ENCODE measurements at regions not wholly inside any gene's neighbourhood (a gene's known extent, or its start where the extent isn't known, plus 50 kb on each side); places are given as distances from the start of the nearest gene placed in this dataset.

DNA sequence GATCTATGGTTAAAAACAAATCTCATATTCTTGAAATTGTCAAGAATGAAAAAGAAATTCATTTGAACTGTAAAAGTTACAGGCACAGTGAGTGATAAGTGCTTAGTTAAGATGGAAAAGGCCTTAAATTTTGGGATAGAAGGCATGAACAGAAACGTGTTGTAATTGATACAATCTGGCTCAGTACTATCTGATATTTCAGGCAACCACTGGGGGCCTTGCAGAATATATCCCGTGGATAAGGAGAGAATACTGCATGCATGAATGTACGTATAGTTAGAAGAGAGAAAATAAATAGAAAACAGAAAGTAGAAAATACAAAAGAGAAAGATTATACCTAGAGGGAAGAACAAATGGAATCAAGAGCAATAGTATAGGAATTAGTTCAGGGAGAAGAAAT is 741.4 kb upstream of the CCDC54 start:
- no peak for DNase-seq

DNA sequence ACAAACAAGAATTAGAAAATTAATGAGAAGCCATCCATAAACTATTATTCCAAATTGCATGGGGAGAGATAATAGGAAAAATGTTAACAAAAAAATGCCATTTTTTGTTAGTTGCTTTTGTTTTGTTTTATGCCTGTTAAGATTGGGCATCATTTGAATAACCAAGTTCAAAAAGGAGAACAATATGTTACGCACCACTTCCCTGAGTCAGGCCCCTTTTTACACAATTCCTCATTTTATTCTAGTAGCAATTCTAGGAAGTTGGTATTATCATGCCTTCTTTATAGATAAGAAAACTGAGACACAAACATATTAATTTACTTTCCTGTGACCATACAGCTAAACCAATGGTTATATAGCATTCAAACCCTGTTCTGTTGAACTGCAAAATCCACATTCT is 736.9 kb upstream of the CCDC54 start:
- no peak for DNase-seq

DNA sequence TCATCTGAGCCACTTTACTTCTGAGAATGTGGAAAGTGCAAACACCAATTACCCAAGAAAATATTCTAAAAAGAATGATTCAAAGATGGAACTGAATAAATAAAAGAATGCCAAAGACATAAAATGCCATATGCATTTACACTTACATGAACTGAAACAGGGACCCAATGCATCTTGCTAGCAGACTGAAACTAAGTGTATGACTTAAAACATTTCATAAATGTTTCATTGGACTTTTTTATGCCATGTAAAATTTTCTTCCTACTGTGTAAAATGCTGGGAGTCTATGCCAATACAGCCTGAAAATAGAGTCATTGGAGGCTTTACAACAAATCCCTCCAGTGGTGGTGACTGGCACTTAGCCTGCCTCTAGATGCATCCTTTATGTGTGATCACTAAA is 735.1 kb upstream of the CCDC54 start:
- no peak for DNase-seq

DNA sequence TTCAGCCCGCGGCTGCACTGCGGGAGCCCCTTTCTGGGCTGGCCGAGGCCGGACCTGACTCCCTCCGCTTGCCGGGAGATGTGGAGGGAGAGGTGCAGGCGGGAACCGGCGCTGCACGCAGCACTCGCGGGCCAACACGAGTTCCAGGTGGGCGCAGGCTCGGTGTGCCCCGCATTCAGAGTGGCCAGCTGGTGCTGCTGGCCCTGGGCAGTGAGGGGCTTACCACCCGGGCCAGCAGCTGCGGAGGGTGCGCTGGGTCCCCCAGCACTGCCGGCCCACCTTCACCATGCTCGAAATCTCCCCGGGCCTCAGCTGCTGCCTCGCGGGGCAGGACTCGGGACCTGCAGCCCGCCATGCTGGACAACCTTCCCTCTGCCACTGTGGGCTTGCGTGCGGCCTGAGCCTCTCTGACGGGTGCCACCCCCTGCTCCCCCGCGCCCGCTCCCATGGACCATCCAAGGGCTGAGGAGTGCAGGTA is 733.5 kb upstream of the CCDC54 start:
- DNase-seq, result no peak

DNA sequence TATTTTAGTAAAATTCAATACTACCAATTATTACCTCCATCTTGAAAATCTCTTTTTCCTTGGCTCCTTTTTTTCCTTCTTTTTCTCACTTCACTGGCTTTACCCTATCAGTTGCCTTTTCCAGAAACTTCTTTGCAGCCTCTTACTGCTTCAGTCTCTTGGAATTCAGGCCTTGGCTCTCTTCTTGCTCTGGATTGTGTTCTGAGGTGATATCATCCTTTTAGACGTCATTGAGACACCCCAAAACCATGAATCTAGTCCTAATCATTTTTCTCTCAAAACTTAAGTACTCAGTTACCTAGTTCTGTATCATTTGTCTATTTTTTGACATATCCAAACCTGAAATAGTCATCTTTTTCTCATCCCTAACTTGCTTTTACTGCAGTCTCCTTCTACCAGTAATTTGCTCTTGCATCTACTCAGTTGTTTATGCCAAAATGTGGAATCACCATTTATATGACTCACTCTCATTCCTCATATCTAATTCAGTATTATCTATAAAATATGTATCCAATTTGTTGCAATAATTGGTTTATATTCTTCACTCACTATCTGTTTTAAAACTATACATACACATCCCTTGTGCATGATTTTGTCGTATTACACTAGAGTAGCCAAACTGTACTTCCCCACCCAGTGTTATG is 703.2 kb upstream of the CCDC54 start:
- no peak for DNase-seq

DNA sequence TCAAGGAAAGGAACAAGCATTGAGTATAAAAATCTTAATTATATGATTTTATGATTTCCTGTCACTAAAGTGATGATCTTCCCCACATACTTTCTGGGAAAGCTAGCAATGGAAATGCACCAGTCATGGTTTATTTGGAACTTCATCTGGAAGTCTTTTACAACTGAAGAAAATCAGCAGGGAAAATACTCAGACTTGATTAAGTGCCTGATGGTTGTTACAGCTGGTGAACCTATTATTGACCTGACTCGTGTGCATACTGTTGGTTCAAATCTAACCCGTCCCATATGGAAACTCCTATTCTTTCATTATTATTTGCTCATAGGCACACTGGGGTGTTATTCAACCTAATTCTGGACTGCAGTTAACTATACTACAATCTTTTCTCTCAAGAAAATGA is 701.8 kb upstream of the CCDC54 start:
- DNase-seq, result no peak

DNA sequence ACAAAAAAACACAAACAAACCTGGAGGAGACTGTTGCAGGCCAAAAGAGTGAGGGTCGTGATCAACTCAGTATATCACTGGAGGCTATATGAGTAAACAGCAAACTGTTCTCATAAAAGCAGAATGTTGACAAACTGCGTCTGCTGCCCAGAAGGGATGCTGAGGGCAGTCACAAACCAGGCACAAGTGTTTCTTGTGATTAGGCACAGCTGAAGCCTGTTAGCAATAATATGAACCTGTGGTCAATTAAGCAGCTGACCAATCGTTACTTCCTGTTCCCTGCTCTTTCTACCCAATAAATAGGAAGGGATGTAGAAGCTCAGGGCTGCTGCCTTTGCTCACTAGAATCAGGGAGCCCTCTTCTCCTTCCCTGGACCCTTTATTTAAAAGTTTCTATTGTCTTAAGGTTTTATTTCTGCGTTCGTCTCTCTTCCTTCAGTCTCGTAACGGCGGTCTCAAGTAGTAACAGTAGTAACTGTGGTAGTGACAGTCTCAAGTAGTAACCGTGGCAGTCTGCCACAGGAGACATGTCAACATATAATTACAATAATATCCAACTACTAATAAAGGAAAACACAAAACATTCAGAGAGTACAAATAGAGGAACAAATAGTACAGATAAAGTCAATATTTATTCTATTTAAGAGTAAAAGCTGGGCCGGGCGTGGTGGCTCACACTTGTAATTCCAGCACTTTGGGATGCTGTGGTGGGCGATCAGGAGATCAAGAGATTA is 698.4 kb upstream of the CCDC54 start:
- no peak for DNase-seq

DNA sequence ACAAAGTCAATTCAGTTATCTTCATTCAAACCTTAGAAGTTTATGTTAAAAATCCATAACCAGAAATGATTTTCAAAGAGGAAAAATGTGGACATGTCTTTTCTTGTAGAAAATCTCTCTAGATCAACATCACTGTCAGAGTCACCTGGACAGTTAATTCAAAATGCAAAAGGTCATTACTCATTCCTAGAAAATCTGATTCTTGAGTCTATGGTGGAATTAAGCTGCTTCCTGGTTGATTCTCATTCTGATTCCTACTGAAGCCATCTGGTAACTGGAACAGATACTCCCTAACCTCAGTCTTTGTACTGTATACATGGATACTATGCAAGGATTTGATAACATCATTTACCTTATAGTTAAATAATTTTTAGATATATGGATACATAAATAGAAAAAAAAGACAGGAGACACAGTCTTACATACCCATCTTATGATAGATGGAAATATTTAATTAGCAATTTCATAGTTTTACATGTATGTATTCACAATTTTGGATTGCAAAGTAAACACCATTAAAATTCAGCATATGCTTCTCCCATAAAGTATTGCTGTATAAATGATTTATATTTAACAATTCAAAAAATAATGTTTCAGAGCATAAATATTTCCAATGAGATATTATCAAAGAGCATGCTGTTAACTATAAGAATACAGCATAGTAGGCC is 693.2 kb upstream of the CCDC54 start:
- DNase-seq, result no peak

DNA sequence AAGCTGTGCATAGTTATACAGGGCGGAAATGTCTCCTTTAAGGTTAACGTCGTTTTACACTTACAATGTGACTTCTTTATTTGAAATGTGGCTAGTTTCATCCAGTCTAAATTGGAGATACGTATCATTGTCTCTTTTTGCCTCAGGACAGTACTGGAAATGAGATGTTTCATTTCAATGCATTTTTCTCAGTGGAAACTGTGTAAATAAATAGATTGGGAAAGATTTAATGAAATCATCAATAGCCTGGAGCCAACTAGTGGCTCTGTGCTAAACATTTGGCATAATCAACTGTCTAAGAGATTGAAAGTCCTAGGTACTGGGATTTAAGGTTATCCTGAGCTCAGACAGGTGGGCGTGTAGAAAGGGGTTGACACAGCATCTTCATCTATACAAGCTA is 691.5 kb upstream of the CCDC54 start:
- no peak for DNase-seq

DNA sequence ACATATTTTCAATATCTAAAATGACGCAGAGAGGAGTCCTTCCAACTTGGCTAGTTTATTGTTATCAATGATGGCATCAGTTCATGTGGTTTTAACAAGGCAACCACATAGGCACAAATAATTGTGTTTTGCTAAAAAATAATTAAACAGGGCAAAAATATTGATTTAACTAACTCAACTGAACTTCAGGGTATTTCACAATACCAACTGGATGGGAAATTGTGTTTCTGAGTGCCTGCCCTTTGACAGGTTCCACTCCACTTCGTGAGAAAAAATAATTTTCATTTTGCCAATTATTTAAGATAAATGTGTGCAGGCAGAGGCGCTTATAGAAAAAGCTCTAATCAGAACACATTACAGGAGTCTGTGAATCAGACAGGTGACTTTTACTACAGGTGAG is 689.3 kb upstream of the CCDC54 start:
- DNase-seq, result no peak

DNA sequence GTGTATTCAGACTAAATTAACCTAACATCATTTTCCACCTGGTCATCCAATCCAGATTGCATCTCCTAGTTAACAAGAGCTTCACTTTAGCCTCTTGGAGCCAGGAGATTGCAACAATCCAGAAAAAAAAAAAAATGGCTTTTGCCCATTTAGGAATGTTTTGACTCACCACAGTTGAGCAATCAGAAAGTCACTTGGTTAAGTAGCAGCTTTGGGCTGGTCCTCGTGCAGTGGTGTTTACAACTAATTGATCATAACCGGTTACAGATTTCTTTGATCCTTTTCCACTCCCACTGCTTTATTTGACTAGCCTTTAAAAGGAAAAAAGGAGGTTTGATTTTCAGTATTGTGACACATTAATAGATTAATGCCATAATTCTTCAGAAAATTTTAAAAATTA is 688.8 kb upstream of the CCDC54 start:
- no peak for DNase-seq

DNA sequence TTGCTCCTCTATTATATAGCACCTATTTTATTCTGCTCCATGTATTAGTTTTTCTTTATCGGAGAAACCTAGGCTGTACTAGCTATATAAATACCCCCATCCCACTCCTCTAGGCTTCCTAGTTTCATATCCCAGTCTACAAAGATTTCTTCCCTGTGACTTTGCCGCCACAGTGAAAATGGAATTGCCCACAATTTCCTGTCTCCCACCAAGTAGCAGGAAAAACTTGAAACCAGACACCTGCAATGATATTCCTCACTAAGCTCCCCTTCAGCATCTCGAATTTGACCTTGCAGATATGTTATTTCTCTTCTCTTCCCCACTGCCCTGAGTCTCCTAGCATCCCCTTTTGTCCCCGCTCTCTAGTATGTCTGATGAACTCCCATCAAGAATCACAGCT is 685.8 kb upstream of the CCDC54 start:
- DNase-seq, result no peak

DNA sequence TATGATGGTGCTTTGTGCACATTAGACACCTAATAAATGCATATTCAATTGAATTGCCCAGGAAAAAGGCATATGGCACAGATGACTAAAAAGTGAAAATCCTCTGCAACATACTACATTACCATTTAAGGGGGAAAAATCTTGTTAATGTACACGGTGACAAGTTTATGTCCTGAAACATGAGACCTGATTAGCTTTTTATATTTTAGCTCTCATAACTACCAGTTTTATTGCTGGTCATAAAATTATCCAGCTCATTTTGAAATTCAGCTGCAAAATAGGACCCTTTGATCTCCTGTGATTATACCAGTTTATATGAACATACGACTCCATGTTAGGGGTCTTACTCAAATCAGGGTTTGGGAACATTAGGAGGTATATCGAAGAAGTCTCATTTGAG is 684.6 kb upstream of the CCDC54 start:
- no peak for DNase-seq

DNA sequence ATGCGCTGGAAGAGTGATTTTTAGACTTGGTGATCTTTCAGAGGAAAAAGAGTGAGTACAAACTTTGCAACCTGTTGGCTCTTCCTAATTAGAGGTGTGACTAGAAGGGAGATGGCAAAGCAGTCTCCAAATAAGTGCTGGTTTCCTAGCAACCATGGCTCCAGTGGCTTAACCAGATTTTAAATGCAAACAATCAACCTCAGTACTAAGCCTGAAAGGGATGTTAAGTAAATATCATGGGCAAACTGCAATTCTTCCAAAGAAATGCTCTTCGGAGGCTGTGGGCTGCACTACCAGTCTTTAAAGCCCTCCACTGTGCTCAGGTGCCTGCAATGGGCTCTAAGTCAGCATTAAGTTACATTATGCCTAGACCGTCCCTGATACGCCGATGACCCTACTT is 678.1 kb upstream of the CCDC54 start:
- no peak for DNase-seq

DNA sequence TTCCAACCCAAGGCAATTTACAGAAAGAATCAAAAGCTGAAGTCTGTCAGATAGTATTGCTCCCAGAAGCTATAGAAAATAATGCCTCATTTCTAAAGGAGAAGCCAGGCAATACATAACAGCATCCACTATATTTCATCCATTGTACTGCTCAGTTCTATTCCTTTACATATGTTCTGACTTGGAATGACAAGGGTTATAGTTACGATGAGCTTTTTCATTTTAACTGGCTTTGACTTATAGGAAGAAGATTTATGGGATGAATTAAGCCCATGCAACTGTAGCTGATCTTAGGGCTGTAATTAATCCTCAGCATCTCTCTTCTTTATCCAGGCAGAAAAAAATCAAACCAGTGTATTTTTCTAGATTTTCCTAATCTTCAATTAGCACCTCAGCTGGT is 676.3 kb upstream of the CCDC54 start:
- DNase-seq, result no peak

DNA sequence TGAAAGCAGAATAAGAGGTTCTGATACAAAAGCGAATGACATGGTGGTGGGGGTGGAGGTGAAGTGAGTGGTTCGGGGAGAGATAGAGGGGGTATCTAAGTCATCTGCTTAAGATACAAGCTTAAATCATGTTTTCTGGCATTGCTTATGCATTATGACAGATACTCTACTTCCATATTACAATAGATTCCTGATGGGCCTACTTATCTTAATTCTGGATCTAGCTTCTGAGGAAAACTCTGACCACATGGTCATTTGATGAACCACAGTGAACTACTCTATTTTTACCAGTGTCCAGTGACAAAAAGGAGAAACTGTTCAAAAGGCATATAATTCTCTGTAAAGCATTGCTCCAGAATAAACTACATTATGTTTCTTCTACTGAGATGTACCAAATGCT is 673.7 kb upstream of the CCDC54 start:
- DNase-seq, result no peak

DNA sequence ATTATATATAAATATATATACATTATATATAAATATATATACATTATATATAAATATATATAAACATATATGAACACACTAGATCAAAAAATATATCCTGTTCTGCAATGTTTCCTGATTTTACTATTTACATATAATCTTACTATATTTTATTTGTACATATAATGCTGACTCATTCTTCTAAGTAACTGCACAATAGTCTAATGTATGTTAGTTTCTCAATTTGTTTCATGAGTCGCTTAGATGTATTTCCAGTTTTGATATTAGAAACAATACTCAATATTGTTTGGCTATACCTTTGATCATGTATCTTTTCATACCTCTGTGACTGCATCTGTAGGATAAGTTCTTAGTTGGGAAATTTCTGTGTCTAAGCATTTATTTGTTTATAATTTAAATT is 669.9 kb upstream of the CCDC54 start:
- no peak for DNase-seq

DNA sequence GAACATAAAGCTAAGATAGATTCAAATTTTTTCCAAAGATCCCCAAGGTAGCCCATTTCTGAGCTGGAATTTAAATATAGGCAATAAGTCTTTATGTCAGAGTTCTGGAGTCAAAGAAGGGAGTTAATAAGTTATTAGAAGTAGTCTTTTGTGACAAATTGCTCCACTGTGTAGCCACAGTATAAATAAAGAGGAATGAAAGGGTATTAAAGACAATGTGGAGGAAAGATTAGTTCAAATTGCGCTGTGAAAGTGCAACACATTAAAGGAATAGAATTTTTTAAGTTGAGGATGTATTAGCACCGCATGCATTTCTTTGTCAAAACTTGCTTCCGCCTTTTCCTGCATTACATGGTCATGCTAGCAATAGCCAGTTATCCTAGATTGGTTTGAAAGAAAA is 666.6 kb upstream of the CCDC54 start:
- DNase-seq, result no peak

DNA sequence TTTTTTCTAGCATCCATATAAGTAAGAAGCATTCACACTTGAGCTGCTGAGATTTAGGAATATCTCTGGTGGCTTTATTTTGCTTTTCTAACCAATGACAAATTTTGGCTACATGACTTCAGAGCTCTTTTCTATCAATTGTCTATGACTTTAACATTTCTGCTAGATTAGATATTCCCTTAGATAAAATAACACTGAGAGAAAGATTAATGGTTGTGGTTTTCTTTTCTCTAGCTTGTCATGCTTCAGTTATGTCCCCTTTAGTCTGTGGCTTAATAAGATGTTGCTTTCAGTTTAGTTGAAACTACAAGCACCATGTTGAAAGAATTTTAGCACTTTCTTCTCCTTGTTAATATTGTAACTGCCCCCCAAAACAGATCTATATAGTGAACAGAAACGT is 665.6 kb upstream of the CCDC54 start:
- no peak for DNase-seq

DNA sequence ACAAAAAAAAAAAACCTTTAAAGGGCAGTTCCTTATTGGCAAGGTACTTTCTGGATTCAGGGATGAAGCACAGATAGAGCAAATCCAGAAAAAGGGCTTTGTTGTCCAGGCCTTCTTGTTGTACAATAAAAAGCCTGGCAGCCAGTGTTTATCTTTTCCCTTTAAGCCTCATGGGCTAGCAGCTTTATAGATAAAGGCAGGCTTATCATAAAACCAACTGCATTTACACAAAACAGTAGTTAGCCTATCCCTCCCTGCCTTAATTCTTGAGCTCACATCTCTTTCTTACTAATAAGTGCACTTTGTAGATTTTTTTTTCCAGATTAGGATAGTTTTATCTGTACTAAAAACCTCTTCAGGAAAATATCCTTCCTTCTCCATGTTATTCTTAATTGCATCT is 662.8 kb upstream of the CCDC54 start:
- no peak for DNase-seq

DNA sequence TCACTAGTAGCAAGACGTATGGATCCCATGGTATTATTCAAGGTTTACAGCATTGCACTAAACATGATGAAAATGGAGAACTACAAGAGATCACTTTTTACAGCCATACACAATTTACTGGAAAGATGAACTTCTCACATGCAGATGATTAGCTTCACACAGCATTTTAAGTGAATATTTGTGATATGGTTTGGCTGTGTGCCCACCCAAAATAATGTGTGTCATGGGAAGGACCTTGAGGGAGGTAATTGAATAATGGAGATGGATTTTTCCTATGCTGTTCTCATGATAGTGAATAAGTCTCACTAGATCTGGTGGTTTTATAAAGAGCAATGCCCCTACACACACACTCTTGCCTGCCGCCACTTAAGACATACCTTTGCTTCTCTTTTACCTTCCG is 662.0 kb upstream of the CCDC54 start:
- no peak for DNase-seq

DNA sequence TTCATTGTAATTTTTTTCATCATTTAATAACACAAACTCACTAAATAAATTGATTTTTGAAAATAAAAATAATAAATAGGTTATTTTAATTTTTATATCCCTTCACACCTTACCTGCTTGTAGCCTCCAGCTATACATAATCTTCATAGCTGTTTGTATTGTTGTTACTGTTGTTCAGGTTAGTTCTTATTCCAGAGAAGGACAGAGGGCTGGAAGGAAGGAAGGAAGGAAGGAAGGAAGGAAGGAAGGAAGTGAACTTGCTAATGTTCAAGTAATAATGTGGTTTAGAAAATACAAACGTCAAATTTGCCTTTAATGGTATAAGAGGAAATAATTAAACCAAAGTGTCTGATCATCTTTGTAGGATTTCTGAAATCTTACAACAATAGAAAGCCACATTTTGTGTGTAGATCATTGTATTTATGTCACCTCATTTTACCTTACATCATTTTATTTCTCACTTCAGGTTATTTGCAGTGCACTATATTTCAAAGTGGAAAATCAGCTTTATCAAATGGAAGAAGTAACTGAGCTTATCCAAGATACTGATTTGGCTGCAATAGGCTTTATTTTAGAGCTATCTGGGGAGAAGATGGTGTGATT is 660.0 kb upstream of the CCDC54 start:
- DNase-seq, result no peak

DNA sequence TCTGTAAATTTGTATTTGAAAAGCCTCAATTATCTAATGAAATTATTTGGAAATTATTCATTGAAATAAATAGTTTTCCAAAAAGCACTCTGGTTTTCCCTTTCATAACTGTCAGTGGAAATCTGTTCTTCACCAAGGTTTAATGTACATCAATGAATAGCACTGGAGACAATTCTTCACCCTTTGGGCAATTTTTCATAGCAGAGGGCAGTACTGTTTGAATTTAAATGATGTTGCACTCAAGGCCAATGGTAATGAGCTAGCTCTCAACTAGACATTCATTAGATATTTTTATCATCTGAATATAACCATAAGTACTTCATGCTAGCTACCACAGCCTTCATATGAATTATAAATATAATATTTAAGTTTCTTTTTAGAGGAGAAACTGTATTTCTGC is 658.2 kb upstream of the CCDC54 start:
- DNase-seq, result no peak

DNA sequence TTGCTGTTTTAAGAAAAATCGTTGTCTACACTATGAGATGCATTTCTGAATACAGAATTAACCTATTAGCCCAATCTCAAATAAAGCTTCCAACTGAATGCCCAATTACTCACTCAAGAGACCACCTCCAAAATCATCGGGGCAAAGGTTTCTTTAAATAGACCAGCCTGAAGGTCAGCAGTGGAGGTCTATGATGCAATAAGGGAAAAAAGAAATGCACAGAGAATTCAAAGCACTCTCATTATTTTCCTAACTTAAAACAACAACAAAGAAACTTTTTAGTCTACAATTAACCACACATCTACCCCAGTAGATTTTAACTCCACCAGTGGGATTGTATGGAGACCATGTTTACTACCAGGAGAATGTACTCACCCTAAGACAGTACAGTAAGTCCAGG is 657.7 kb upstream of the CCDC54 start:
- no peak for DNase-seq

All from GOT3 (cell line).